HL-60 (cell line): ENCODE measurements at regions not wholly inside any gene's neighbourhood (a gene's known extent, or its start where the extent isn't known, plus 50 kb on each side); places are given as distances from the start of the nearest gene placed in this dataset.

Source experiments
- GABPA ChIP-seq: IDR thresholded peaks from 2 replicates; pipeline ENCODE4 v1.6.1; 2012; ENCODE audit warnings: low read depth
- POLR2AphosphoS5 ChIP-seq: IDR thresholded peaks from 2 replicates; pipeline ENCODE4 v1.6.1; 2012; ENCODE audit warnings: low read depth
- SPI1 ChIP-seq: IDR thresholded peaks from 2 replicates; pipeline ENCODE4 v1.6.1; 2012; ENCODE audit warnings: low read depth, mild to moderate bottlenecking, borderline replicate concordance
- TF ChIP-seq, protein P1 (sequence below): IDR thresholded peaks from one replicate; pipeline ENCODE4 v1.5.1; 2011; ENCODE audit warnings: low read length, control low read depth, inconsistent platforms; ENCODE audit not compliant: insufficient read depth

DNA sequence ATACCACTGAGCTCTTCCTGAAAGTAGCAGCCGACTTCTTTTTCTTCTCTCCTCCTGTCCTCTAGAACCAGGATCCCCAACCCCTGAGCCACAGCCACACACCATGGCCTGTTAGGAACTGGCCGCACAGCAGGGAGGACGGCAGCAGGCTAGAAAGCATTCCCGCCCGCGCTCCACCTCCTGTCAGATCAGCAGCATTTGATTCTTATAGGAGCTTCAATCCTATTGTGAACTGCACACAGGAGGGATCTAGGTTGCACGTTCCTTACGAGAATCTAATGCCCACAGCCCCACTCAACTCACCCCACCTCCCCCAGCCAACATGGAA, 179.1 kb upstream of the SH3BP4 start:
- TF ChIP-seq, protein P1, sequence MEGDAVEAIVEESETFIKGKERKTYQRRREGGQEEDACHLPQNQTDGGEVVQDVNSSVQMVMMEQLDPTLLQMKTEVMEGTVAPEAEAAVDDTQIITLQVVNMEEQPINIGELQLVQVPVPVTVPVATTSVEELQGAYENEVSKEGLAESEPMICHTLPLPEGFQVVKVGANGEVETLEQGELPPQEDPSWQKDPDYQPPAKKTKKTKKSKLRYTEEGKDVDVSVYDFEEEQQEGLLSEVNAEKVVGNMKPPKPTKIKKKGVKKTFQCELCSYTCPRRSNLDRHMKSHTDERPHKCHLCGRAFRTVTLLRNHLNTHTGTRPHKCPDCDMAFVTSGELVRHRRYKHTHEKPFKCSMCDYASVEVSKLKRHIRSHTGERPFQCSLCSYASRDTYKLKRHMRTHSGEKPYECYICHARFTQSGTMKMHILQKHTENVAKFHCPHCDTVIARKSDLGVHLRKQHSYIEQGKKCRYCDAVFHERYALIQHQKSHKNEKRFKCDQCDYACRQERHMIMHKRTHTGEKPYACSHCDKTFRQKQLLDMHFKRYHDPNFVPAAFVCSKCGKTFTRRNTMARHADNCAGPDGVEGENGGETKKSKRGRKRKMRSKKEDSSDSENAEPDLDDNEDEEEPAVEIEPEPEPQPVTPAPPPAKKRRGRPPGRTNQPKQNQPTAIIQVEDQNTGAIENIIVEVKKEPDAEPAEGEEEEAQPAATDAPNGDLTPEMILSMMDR, result no peak
- no peak for TF ChIP-seq POLR2AphosphoS5
- TF ChIP-seq SPI1, result no peak
- no peak for TF ChIP-seq GABPA
